ENCODE measurements at regions not wholly inside any gene's neighbourhood (a gene's known extent, or its start where the extent isn't known, plus 50 kb on each side); places are given as distances from the start of the nearest gene placed in this dataset.

GRCh38 chr3:117880638-117881037 lies 1154.0 kb downstream of the IGSF11 start:
- Mint-ChIP-seq H3K36me3 (no peaks in the 10 kb centered on the region), H3K4me1 (no peaks in the 10 kb centered on the region), H3K4me3 (no peak overlapping the region), H3K9me3 (peaks cover 2 to 31% (median 19%) of the 10 kb centered on the region in 6 donors), H3K27me3 (ENCODE audit: low read depth in 3 of 3) (no peaks in the 10 kb centered on the region), H3K27ac (no peak overlapping the region)
- no peak for DNase-seq

GRCh38 chr3:117881210-117881609 lies 1153.4 kb downstream of the IGSF11 start:
- Mint-ChIP-seq H3K9me3 (peaks cover 2 to 31% (median 18%) of the 10 kb centered on the region in 6 donors), H3K36me3 (no peaks in the 10 kb centered on the region), H3K4me3 (no peak overlapping the region), H3K27me3 (ENCODE audit: low read depth in 3 of 3) (no peaks in the 10 kb centered on the region), H3K27ac (no peak overlapping the region), H3K4me1 (no peaks in the 10 kb centered on the region)
- no peak for DNase-seq

- Mint-ChIP-seq H3K4me1 (no peaks in the 10 kb centered on the region), H3K27me3 (ENCODE audit: low read depth in 3 of 3) (no peaks in the 10 kb centered on the region), H3K27ac (no peak overlapping the region), H3K36me3 (no peaks in the 10 kb centered on the region), H3K4me3 (no peak overlapping the region), H3K9me3 (peaks cover 4 to 31% (median 18%) of the 10 kb centered on the region in 6 donors)
- no peak for DNase-seq
These were observed 1149.6 kb downstream of the IGSF11 start for GRCh38 chr3:117885011-117885441.

GRCh38 chr3:117886147-117886546 lies 1148.5 kb downstream of the IGSF11 start:
- peaks cover 0 to 26% (median 13%) of the 10 kb centered on the region in 6 donors for H3K9me3 Mint-ChIP-seq
- no peaks in the 10 kb centered on the region for H3K27me3 Mint-ChIP-seq (ENCODE audit: low read depth in 3 of 3)
- H3K36me3 Mint-ChIP-seq: no peaks in the 10 kb centered on the region
- no peak overlapping the region for H3K27ac Mint-ChIP-seq
- H3K4me1 Mint-ChIP-seq: no peaks in the 10 kb centered on the region
- DNase-seq: no peak
- no peak overlapping the region for H3K4me3 Mint-ChIP-seq

- Mint-ChIP-seq H3K4me3 (no peak overlapping the region), H3K4me1 (no peaks in the 10 kb centered on the region), H3K27me3 (ENCODE audit: low read depth in 3 of 3) (no peaks in the 10 kb centered on the region), H3K36me3 (no peaks in the 10 kb centered on the region), H3K9me3 (peaks cover 1 to 21% (median 9%) of the 10 kb centered on the region in 6 donors), H3K27ac (no peak overlapping the region)
- no peak for DNase-seq
These were observed 1147.6 kb downstream of the IGSF11 start for GRCh38 chr3:117887031-117887430.

- Mint-ChIP-seq H3K9me3 (peaks cover 3 to 22% (median 8%) of the 10 kb centered on the region in 6 donors), H3K4me3 (no peak overlapping the region), H3K27me3 (ENCODE audit: low read depth in 3 of 3) (no peaks in the 10 kb centered on the region), H3K4me1 (no peaks in the 10 kb centered on the region), H3K36me3 (no peaks in the 10 kb centered on the region), H3K27ac (no peak overlapping the region)
- DNase-seq: no peak
These were observed 1146.7 kb downstream of the IGSF11 start for GRCh38 chr3:117887901-117888300.

GRCh38 chr3:117892431-117892841 lies 1142.2 kb downstream of the IGSF11 start:
- peaks cover 0 to 34% (median 13%) of the 10 kb centered on the region in 6 donors for H3K9me3 Mint-ChIP-seq
- no peaks in the 10 kb centered on the region for H3K4me1 Mint-ChIP-seq
- H3K27ac Mint-ChIP-seq: no peak overlapping the region
- no peak overlapping the region for H3K4me3 Mint-ChIP-seq
- no peak for DNase-seq
- no peaks in the 10 kb centered on the region for H3K27me3 Mint-ChIP-seq (ENCODE audit: low read depth in 3 of 3)
- H3K36me3 Mint-ChIP-seq: no peaks in the 10 kb centered on the region

- no peaks in the 10 kb centered on the region for H3K36me3 Mint-ChIP-seq
- no peaks in the 10 kb centered on the region for H3K27me3 Mint-ChIP-seq (ENCODE audit: low read depth in 3 of 3)
- peaks cover 0 to 37% (median 15%) of the 10 kb centered on the region in 6 donors for H3K9me3 Mint-ChIP-seq
These were observed 1141.6 kb downstream of the IGSF11 start for GRCh38 chr3:117893001-117893400.

GRCh38 chr3:117893638-117894037 lies 1141.0 kb downstream of the IGSF11 start:
- H3K27ac Mint-ChIP-seq: no peak overlapping the region
- H3K4me3 Mint-ChIP-seq: no peak overlapping the region
- no peaks in the 10 kb centered on the region for H3K4me1 Mint-ChIP-seq
- H3K36me3 Mint-ChIP-seq: no peaks in the 10 kb centered on the region
- H3K27me3 Mint-ChIP-seq (ENCODE audit: low read depth in 3 of 3): no peaks in the 10 kb centered on the region
- peaks cover 0 to 37% (median 17%) of the 10 kb centered on the region in 6 donors for H3K9me3 Mint-ChIP-seq
- no peak for DNase-seq

More at GRCh38 chr3:117893001-117893400, 1141.6 kb downstream of the IGSF11 start:
- no peak overlapping the region for H3K27ac Mint-ChIP-seq
- H3K4me3 Mint-ChIP-seq: no peak overlapping the region
- DNase-seq: no peak
- H3K4me1 Mint-ChIP-seq: no peaks in the 10 kb centered on the region

- Mint-ChIP-seq H3K27ac (no peak overlapping the region), H3K4me1 (no peaks in the 10 kb centered on the region), H3K9me3 (peaks cover 6 to 40% (median 20%) of the 10 kb centered on the region in 6 donors), H3K36me3 (no peaks in the 10 kb centered on the region), H3K27me3 (ENCODE audit: low read depth in 3 of 3) (no peaks in the 10 kb centered on the region), H3K4me3 (no peak overlapping the region)
- no peak for DNase-seq
These were observed 1135.7 kb downstream of the IGSF11 start for GRCh38 chr3:117898722-117899522.

GRCh38 chr3:117903226-117903625 lies 1131.4 kb downstream of the IGSF11 start:
- H3K9me3 Mint-ChIP-seq: peaks cover 8 to 31% (median 13%) of the 10 kb centered on the region in 6 donors
- DNase-seq: no peak
- no peaks in the 10 kb centered on the region for H3K4me1 Mint-ChIP-seq
- H3K4me3 Mint-ChIP-seq: no peak overlapping the region
- no peaks in the 10 kb centered on the region for H3K36me3 Mint-ChIP-seq
- no peak overlapping the region for H3K27ac Mint-ChIP-seq
- no peaks in the 10 kb centered on the region for H3K27me3 Mint-ChIP-seq (ENCODE audit: low read depth in 3 of 3)

- Mint-ChIP-seq H3K4me1 (no peaks in the 10 kb centered on the region), H3K36me3 (no peaks in the 10 kb centered on the region), H3K9me3 (peaks cover 4 to 23% (median 11%) of the 10 kb centered on the region in 6 donors), H3K27me3 (ENCODE audit: low read depth in 3 of 3) (peaks cover 0 to 2% (median 0%) of the 10 kb centered on the region in 3 donors), H3K4me3 (no peak overlapping the region), H3K27ac (no peak overlapping the region)
- no peak for DNase-seq
These were observed 1123.7 kb downstream of the IGSF11 start for GRCh38 chr3:117910820-117911521.

- H3K27ac Mint-ChIP-seq: no peak overlapping the region
- no peak for DNase-seq
- H3K36me3 Mint-ChIP-seq: no peaks in the 10 kb centered on the region
- H3K27me3 Mint-ChIP-seq (ENCODE audit: low read depth in 3 of 3): peaks cover 0 to 2% (median 2%) of the 10 kb centered on the region in 3 donors
- H3K4me1 Mint-ChIP-seq: no peaks in the 10 kb centered on the region
- H3K9me3 Mint-ChIP-seq: peaks cover 4 to 32% (median 12%) of the 10 kb centered on the region in 6 donors
- H3K4me3 Mint-ChIP-seq: no peak overlapping the region
These were observed 1122.3 kb downstream of the IGSF11 start for GRCh38 chr3:117912352-117912751.

GRCh38 chr3:117914540-117915100 lies 1120.0 kb downstream of the IGSF11 start:
- no peaks in the 10 kb centered on the region for H3K36me3 Mint-ChIP-seq
- no peak overlapping the region for H3K27ac Mint-ChIP-seq
- H3K4me1 Mint-ChIP-seq: no peaks in the 10 kb centered on the region
- peaks cover 0 to 2% (median 1%) of the 10 kb centered on the region in 3 donors for H3K27me3 Mint-ChIP-seq (ENCODE audit: low read depth in 3 of 3)
- no peak overlapping the region for H3K4me3 Mint-ChIP-seq
- no peak for DNase-seq
- H3K9me3 Mint-ChIP-seq: peaks cover 2 to 37% (median 11%) of the 10 kb centered on the region in 6 donors
